Neuronal stem cell (in vitro differentiated cells): ENCODE measurements at regions not wholly inside any gene's neighbourhood (a gene's known extent, or its start where the extent isn't known, plus 50 kb on each side); places are given as distances from the start of the nearest gene placed in this dataset.

Experiments used
- DNase-seq: peaks from one replicate; pipeline ENCODE4 v3.0.0-alpha.2; 2013; ENCODE audit warnings: low spot score
- H2AFZ ChIP-seq: one replicate; pipeline ENCODE4 v1.6.1; 2013; ENCODE audit warnings: mild to moderate bottlenecking, low read length, inconsistent platforms
- H2AK5ac ChIP-seq: 2 replicates; pipeline ENCODE4 v1.6.1; 2013; ENCODE audit warnings: low read depth, mild to moderate bottlenecking, inconsistent platforms, low read length, moderate library complexity, mixed read lengths
- H2BK120ac ChIP-seq: 2 replicates; pipeline ENCODE4 v1.6.1; 2013; ENCODE audit warnings: low read depth, mild to moderate bottlenecking, inconsistent platforms, low read length, moderate library complexity, mixed read lengths
- H2BK12ac ChIP-seq: one replicate; pipeline ENCODE4 v1.6.1; 2013; ENCODE audit warnings: low read length, inconsistent platforms
- H2BK15ac ChIP-seq: 2 replicates; pipeline ENCODE4 v1.6.1; 2013; ENCODE audit warnings: mild to moderate bottlenecking, low read length, inconsistent platforms, mixed read lengths
- H2BK5ac ChIP-seq: one replicate; pipeline ENCODE4 v1.6.1; 2013; ENCODE audit warnings: inconsistent platforms, mild to moderate bottlenecking, low read length, moderate library complexity
- H3K14ac ChIP-seq: one replicate; pipeline ENCODE4 v1.6.1; 2013; ENCODE audit warnings: low read length, inconsistent platforms
- H3K18ac ChIP-seq: 2 replicates; pipeline ENCODE4 v1.6.1; 2013; ENCODE audit warnings: low read length, inconsistent platforms
- H3K23ac ChIP-seq: 2 replicates; pipeline ENCODE4 v1.6.1; 2013; ENCODE audit warnings: low read depth, mild to moderate bottlenecking, mixed read lengths, low read length, inconsistent platforms; ENCODE audit not compliant: poor library complexity
- H3K27ac ChIP-seq: replicated peaks from 3 replicates; pipeline ENCODE4 v1.5.1; 2013; ENCODE audit warnings: low read length, inconsistent platforms
- H3K27me3 ChIP-seq, 3 experiments: 2 replicates each; pipeline ENCODE4 v1.6.1; 2013; ENCODE audit warnings: low read length in 3 of 3, mild to moderate bottlenecking in 2 of 3, inconsistent platforms in 1 of 3, low read depth in 1 of 3, mixed read lengths in 1 of 3, moderate library complexity in 1 of 3; ENCODE audit not compliant: control insufficient read depth in 3 of 3, insufficient read depth in 3 of 3
- H3K36me3 ChIP-seq, 2 donors: replicated peaks in 1 of 2; 2 replicates each; pipeline ENCODE4 v1.6.1; 2013; ENCODE audit warnings: low read length in 2 of 2; ENCODE audit not compliant: control insufficient read depth in 2 of 2, insufficient read depth in 2 of 2
- H3K4ac ChIP-seq: 2 replicates; pipeline ENCODE4 v1.6.1; 2013; ENCODE audit warnings: inconsistent platforms, mild to moderate bottlenecking, low read length, moderate library complexity
- H3K4me1 ChIP-seq, 2 donors: 1 replicate in 1 of 2; 2 replicates in 1 of 2; pipeline ENCODE4 v1.6.1; 2013; ENCODE audit warnings: low read length in 2 of 2, low read depth in 1 of 2; ENCODE audit not compliant: control insufficient read depth in 2 of 2, insufficient read depth in 1 of 2
- H3K4me2 ChIP-seq: one replicate; pipeline ENCODE4 v1.6.1; 2013; ENCODE audit warnings: mild to moderate bottlenecking, low read length, inconsistent platforms; ENCODE audit not compliant: insufficient read depth, poor library complexity, severe bottlenecking
- H3K4me3 ChIP-seq, 2 donors: 2 replicates each; pipeline ENCODE4 v1.5.1; 2013; ENCODE audit warnings: low read length in 2 of 2, mild to moderate bottlenecking in 2 of 2, inconsistent platforms in 1 of 2, moderate library complexity in 1 of 2
- H3K79me1 ChIP-seq: one replicate; pipeline ENCODE4 v1.6.1; 2013; ENCODE audit warnings: low read depth, mild to moderate bottlenecking, inconsistent platforms, low read length, moderate library complexity
- H3K9ac ChIP-seq: one replicate; pipeline ENCODE4 v1.6.1; 2013; ENCODE audit warnings: mild to moderate bottlenecking, low read depth, low read length, inconsistent platforms; ENCODE audit not compliant: poor library complexity
- H3K9me3 ChIP-seq, 2 donors: replicated peaks in 1 of 2; 2 replicates each; pipeline versions ENCODE3 to v1.6.1; 2013; ENCODE audit warnings: low read length in 2 of 2, mild to moderate bottlenecking in 2 of 2, inconsistent platforms in 1 of 2, low read depth in 1 of 2, mixed read lengths in 1 of 2, moderate library complexity in 1 of 2; ENCODE audit not compliant: control insufficient read depth in 2 of 2, insufficient read depth in 1 of 2
- H4K8ac ChIP-seq: one replicate; pipeline ENCODE4 v1.6.1; 2013; ENCODE audit warnings: low read depth, mild to moderate bottlenecking, inconsistent platforms, low read length, moderate library complexity
- H4K91ac ChIP-seq: one replicate; pipeline ENCODE4 v1.6.1; 2013; ENCODE audit warnings: low read length, low read depth, mild to moderate bottlenecking, inconsistent platforms; ENCODE audit not compliant: poor library complexity
- WGBS, 2 donors: extraction: QIAGEN DNeasy Blood & Tissue Kit; methylation state at CpG; one replicate each; pipeline ENCODE4 v1.1.7; 2013; ENCODE audit warnings: missing lambda C conversion rate in 2 of 2, mixed read lengths in 1 of 2; ENCODE audit not compliant: insufficient read length in 2 of 2, insufficient replicate concordance in 1 of 2; ENCODE audit errors: extremely low coverage in 2 of 2; 5-methylcytosine and 5-hydroxymethylcytosine counted together

GRCh38 chr2:153710128-153710527 lies 161.6 kb upstream of the GALNT13 start:
- no peaks in the 10 kb centered on the region for H3K36me3 ChIP-seq
- no peak overlapping the region for H3K27ac ChIP-seq
- H3K9me3 ChIP-seq: no peaks in the 10 kb centered on the region
- WGBS, 2 donors: no CpG with 5 or more reads among the region's 6 CpGs
- H4K91ac ChIP-seq: no peak overlapping the region
- H3K4ac ChIP-seq: no peak overlapping the region
- no peaks in the 10 kb centered on the region for H3K27me3 ChIP-seq
- no peak overlapping the region for H3K18ac ChIP-seq
- peaks cover 0 to 3% of the 10 kb centered on the region in 2 donors for H3K4me1 ChIP-seq
- H2BK12ac ChIP-seq: no peak overlapping the region
- no peak overlapping the region for H2AFZ ChIP-seq
- H2BK120ac ChIP-seq: no peak overlapping the region
- no peak for DNase-seq
- no peaks in the 10 kb centered on the region for H3K79me1 ChIP-seq
- H4K8ac ChIP-seq: no peak overlapping the region
- no peak overlapping the region for H3K9ac ChIP-seq
- H3K4me3 ChIP-seq: no peak overlapping the region
- no peak overlapping the region for H3K23ac ChIP-seq
- H2BK5ac ChIP-seq: no peak overlapping the region
- no peak overlapping the region for H3K14ac ChIP-seq
- no peak overlapping the region for H2BK15ac ChIP-seq
- no peak overlapping the region for H3K4me2 ChIP-seq
- no peak overlapping the region for H2AK5ac ChIP-seq

- H3K9me3 ChIP-seq: no peaks in the 10 kb centered on the region
- H3K18ac ChIP-seq: no peak overlapping the region
- H3K27ac ChIP-seq: no peak overlapping the region
- no peak overlapping the region for H2AFZ ChIP-seq
- no peak overlapping the region for H3K23ac ChIP-seq
- no peak overlapping the region for H3K4me2 ChIP-seq
- H3K4me3 ChIP-seq: no peak overlapping the region
- no peak overlapping the region for H2BK12ac ChIP-seq
- H3K36me3 ChIP-seq: no peaks in the 10 kb centered on the region
- DNase-seq: no peak
- H3K9ac ChIP-seq: no peak overlapping the region
- no peak overlapping the region for H2BK5ac ChIP-seq
- H3K4me1 ChIP-seq: no peaks in the 10 kb centered on the region
- no CpG with 5 or more reads among the region's 2 CpGs for WGBS, 2 donors
- H4K8ac ChIP-seq: no peak overlapping the region
- H3K79me1 ChIP-seq: no peaks in the 10 kb centered on the region
- H4K91ac ChIP-seq: no peak overlapping the region
- no peak overlapping the region for H3K4ac ChIP-seq
- H2BK120ac ChIP-seq: no peak overlapping the region
- H2AK5ac ChIP-seq: no peak overlapping the region
- no peaks in the 10 kb centered on the region for H3K27me3 ChIP-seq
- H2BK15ac ChIP-seq: no peak overlapping the region
- no peak overlapping the region for H3K14ac ChIP-seq
These were observed 156.4 kb upstream of the GALNT13 start for GRCh38 chr2:153715218-153715850.

- Histone ChIP-seq H3K36me3 (no peaks in the 10 kb centered on the region), H2BK15ac (no peak overlapping the region), H3K4me3 (no peak overlapping the region), H4K91ac (no peak overlapping the region), H3K4me1 (no peaks in the 10 kb centered on the region), H3K4me2 (no peak overlapping the region), H3K9ac (no peak overlapping the region), H4K8ac (no peak overlapping the region), H2AK5ac (no peak overlapping the region), H2BK5ac (no peak overlapping the region), H2BK120ac (no peak overlapping the region), H2BK12ac (no peak overlapping the region), H3K27ac (no peak overlapping the region), H3K27me3 (no peaks in the 10 kb centered on the region), H3K18ac (no peak overlapping the region), H3K79me1 (no peaks in the 10 kb centered on the region), H3K9me3 (no peaks in the 10 kb centered on the region), H3K4ac (no peak overlapping the region), H3K23ac (no peak overlapping the region), H3K14ac (no peak overlapping the region), H2AFZ (no peak overlapping the region)
- WGBS, 2 donors: no CpG with 5 or more reads among the region's 2 CpGs
- DNase-seq: no peak
These were observed 154.7 kb upstream of the GALNT13 start for GRCh38 chr2:153717060-153717459.

- H3K23ac ChIP-seq: no peak overlapping the region
- no peak for DNase-seq
These were observed 132.3 kb upstream of the GALNT13 start for GRCh38 chr2:153739394-153739793.

More at GRCh38 chr2:153739394-153739793, 132.3 kb upstream of the GALNT13 start:
- H2BK12ac ChIP-seq: no peak overlapping the region
- H3K4me3 ChIP-seq: no peak overlapping the region
- H2AFZ ChIP-seq: no peak overlapping the region
- H3K4me1 ChIP-seq: no peaks in the 10 kb centered on the region
- H3K4me2 ChIP-seq: no peak overlapping the region
- H3K27me3 ChIP-seq: no peaks in the 10 kb centered on the region
- H3K79me1 ChIP-seq: no peaks in the 10 kb centered on the region
- H2BK15ac ChIP-seq: no peak overlapping the region
- no peaks in the 10 kb centered on the region for H3K36me3 ChIP-seq
- no peak overlapping the region for H4K8ac ChIP-seq
- no peaks in the 10 kb centered on the region for H3K9me3 ChIP-seq
- no peak overlapping the region for H4K91ac ChIP-seq
- no peak overlapping the region for H2BK120ac ChIP-seq
- no peak overlapping the region for H3K14ac ChIP-seq
- H3K27ac ChIP-seq: no peak overlapping the region
- no peak overlapping the region for H3K9ac ChIP-seq
- no peak overlapping the region for H2AK5ac ChIP-seq
- H3K18ac ChIP-seq: no peak overlapping the region
- H2BK5ac ChIP-seq: no peak overlapping the region
- no peak overlapping the region for H3K4ac ChIP-seq
